Common myeloid progenitor, CD34-positive (primary cell): ENCODE measurements at regions not wholly inside any gene's neighbourhood (a gene's known extent, or its start where the extent isn't known, plus 50 kb on each side); places are given as distances from the start of the nearest gene placed in this dataset.

Experiments used
- CTCF ChIA-PET: fragments of 350-600 bp; sonication (Branson Sonifier 250); formaldehyde crosslinking; loops from one replicate; lab custom pipeline; 2021; ENCODE audit warnings: antibody characterized with exemption; lab: Charles Lee
- POLR2A ChIA-PET: fragments of 350-600 bp; sonication (Branson Sonifier 250); formaldehyde crosslinking; loops from one replicate; lab custom pipeline; 2021; ENCODE audit warnings: antibody characterized with exemption; lab: Charles Lee
- DNase-seq, 3 donors: peaks; one replicate each; pipeline versions ENCODE4 v3.0.0 to v3.0.0-alpha.2; 2013
- H3K27ac ChIP-seq, 2 experiments: 1 replicate in 1 of 2; 2 replicates in 1 of 2; pipeline ENCODE4 v1.7.0; 2013; ENCODE audit warnings: inconsistent platforms in 2 of 2, low read length in 2 of 2, mild to moderate bottlenecking in 2 of 2, low read depth in 1 of 2, moderate library complexity in 1 of 2; ENCODE audit not compliant: severe bottlenecking in 2 of 2, insufficient read depth in 1 of 2, poor library complexity in 1 of 2
- H3K27me3 ChIP-seq, 5 experiments: replicated peaks in 2 of 5; 1 replicate in 3 of 5; 2 replicates in 2 of 5; pipeline versions ENCODE4 v1.6.1 to v1.7.0; 2013; ENCODE audit warnings: low read length in 4 of 5, mild to moderate bottlenecking in 2 of 5, moderate library complexity in 2 of 5, inconsistent platforms in 1 of 5; ENCODE audit not compliant: insufficient read depth in 5 of 5, control insufficient read depth in 4 of 5
- H3K36me3 ChIP-seq, 4 experiments: 1 replicate in 2 of 4; 2 replicates in 2 of 4; pipeline versions ENCODE4 v1.6.1 to v1.7.0; 2013; ENCODE audit warnings: low read length in 3 of 4, control low read depth in 1 of 4, mild to moderate bottlenecking in 1 of 4; ENCODE audit not compliant: control insufficient read depth in 4 of 4, insufficient read depth in 4 of 4
- H3K4me1 ChIP-seq, 4 experiments: 1 replicate in 3 of 4; 2 replicates in 1 of 4; pipeline versions ENCODE4 v1.6.1 to v1.7.1; 2013; ENCODE audit warnings: low read length in 3 of 4, mild to moderate bottlenecking in 3 of 4, control low read depth in 1 of 4, inconsistent platforms in 1 of 4, moderate library complexity in 1 of 4; ENCODE audit not compliant: control insufficient read depth in 4 of 4, insufficient read depth in 4 of 4; ENCODE audit errors: control extremely low read depth in 1 of 4
- H3K4me3 ChIP-seq, 7 experiments: 1 replicate in 4 of 7; 2 replicates in 3 of 7; pipeline versions ENCODE4 v1.5.1 to v1.7.0; 2013; ENCODE audit warnings: mild to moderate bottlenecking in 7 of 7, low read length in 6 of 7, moderate library complexity in 6 of 7, inconsistent platforms in 2 of 7, low read depth in 2 of 7, control low read depth in 1 of 7; ENCODE audit not compliant: insufficient read depth in 4 of 7, control insufficient read depth in 1 of 7; ENCODE audit errors: extremely low read depth in 1 of 7
- H3K9me3 ChIP-seq, 5 experiments: 1 replicate in 4 of 5; 2 replicates in 1 of 5; pipeline versions ENCODE4 v1.6.1 to v1.7.1; 2013; ENCODE audit warnings: low read length in 4 of 5, mild to moderate bottlenecking in 2 of 5, inconsistent platforms in 1 of 5, low read depth in 1 of 5, moderate library complexity in 1 of 5; ENCODE audit not compliant: control insufficient read depth in 4 of 5, insufficient read depth in 2 of 5; ENCODE audit errors: control extremely low read depth in 1 of 5
- WGBS: methylation state at CpG from one replicate; pipeline ENCODE4 v1.1.5; 2013; ENCODE audit not compliant: insufficient coverage; 5-methylcytosine and 5-hydroxymethylcytosine counted together

GRCh38 chr20:52084727-52085126 is 106.9 kb downstream of the ZFP64 start:
- CTCF ChIA-PET: interaction anchor here (1.0 to 5.0 kb wide), 5 partner anchors 20 to 446 kb away, joined by 3 to 35 read pairs (median 7); no protein-coding TSS in a partner anchor
- POLR2A ChIA-PET: no interaction called here
- H3K36me3 ChIP-seq: peaks cover 0 to 12% (median 3%) of the 10 kb centered on the region in 4 experiments
- H3K27me3 ChIP-seq: no peaks in the 10 kb centered on the region
- DNase-seq: no peak
- H3K27ac ChIP-seq: no peak overlapping the region
- H3K9me3 ChIP-seq: peaks cover 0 to 19% (median 8%) of the 10 kb centered on the region in 5 experiments
- no peak overlapping the region for H3K4me3 ChIP-seq
- 97% methylated on average over 28 of the region's 28 CpGs for WGBS
- H3K4me1 ChIP-seq: no peaks in the 10 kb centered on the region

DNA sequence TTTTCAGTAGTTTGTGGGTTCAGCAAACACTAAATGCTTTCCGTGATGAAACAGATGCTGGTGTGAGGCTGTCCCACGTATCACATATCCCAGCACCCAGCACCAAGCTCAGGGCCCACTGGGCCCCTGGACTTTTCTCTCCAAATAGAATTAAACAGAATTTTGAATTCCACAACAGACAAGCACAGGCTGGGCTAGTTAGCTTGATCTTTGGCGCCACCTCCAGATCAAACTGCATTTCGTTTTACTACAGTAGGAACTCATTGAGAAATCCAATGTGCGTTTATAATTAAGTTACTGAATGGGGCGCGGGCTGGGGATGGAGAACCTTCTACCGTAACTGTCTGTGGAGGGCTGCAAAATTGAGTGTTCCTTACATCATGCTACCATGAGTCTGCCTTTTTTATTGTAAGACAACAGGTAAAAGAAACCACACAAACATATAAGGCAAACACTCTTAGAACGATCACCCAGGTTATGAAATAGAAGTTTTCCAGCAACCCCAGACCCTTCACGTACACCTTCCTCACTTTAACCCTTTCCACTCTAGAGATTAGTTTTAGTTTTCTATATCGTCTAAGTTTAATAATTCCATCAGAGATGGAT is 107.8 kb downstream of the ZFP64 start:
- Histone ChIP-seq H3K27me3 (no peaks in the 10 kb centered on the region), H3K9me3 (peaks cover 0 to 19% (median 8%) of the 10 kb centered on the region in 5 experiments), H3K4me1 (no peaks in the 10 kb centered on the region), H3K27ac (no peak overlapping the region), H3K36me3 (peaks cover 0 to 12% (median 3%) of the 10 kb centered on the region in 4 experiments), H3K4me3 (no peak overlapping the region)
- DNase-seq: peak; percentile 65 to 84 (median 78)
- ChIA-PET CTCF (interaction anchor here (0.8 to 5.0 kb wide), 11 partner anchors 11 to 486 kb away, joined by 3 to 35 read pairs (median 3); no protein-coding TSS in a partner anchor), POLR2A (no interaction called here)
- 45% methylated on average over 4 of the region's 11 CpGs for WGBS

- H3K36me3 ChIP-seq: peaks cover 0 to 3% (median 1%) of the 10 kb centered on the region in 4 experiments
- CTCF ChIA-PET: interaction anchor here (0.7 to 5.0 kb wide), 12 partner anchors 7 to 458 kb away, joined by 3 to 35 read pairs (median 4); no protein-coding TSS in a partner anchor
Observed at GRCh38 chr20:52082612-52083011, 109.0 kb downstream of the ZFP64 start.

DNA sequence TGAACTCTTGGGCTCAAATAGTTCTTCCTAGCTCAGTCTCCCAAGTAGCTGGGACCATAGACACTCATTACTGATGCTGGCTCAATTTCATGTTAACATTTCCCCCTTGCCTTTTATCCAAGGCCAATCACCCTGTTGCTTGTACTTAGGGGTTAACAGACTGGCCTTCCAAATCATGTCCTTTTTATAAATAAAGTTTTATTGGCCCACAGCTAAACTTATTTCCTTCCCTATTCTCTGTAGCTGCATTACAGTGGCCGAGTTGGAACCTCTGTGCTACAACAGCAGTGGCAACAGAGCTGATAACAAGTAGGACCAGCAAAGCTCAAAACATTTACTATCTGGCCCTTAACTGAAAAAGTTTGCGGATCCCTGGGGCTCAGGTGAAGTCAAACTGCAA is 109.8 kb downstream of the ZFP64 start:
- DNase-seq: no peak
- H3K4me1 ChIP-seq: no peaks in the 10 kb centered on the region
- H3K9me3 ChIP-seq: peaks cover 0 to 3% (median 1%) of the 10 kb centered on the region in 5 experiments
- POLR2A ChIA-PET: no interaction called here
- no peaks in the 10 kb centered on the region for H3K27me3 ChIP-seq
- peaks cover 0 to 1% (median 0%) of the 10 kb centered on the region in 4 experiments for H3K36me3 ChIP-seq
- no peak overlapping the region for H3K27ac ChIP-seq
- CTCF ChIA-PET: interaction anchor here (0.7 to 5.0 kb wide), 11 partner anchors 8 to 443 kb away, joined by 3 to 35 read pairs (median 4); no protein-coding TSS in a partner anchor
- no peak overlapping the region for H3K4me3 ChIP-seq
- 83% methylated on average over 2 of the region's 2 CpGs for WGBS

More at GRCh38 chr20:52082612-52083011, 109.0 kb downstream of the ZFP64 start:
- no peak overlapping the region for H3K4me3 ChIP-seq
- no peaks in the 10 kb centered on the region for H3K27me3 ChIP-seq
- H3K9me3 ChIP-seq: peaks cover 0 to 10% (median 8%) of the 10 kb centered on the region in 5 experiments
- no peak overlapping the region for H3K27ac ChIP-seq
- POLR2A ChIA-PET: no interaction called here
- DNase-seq: no peak
- H3K4me1 ChIP-seq: no peaks in the 10 kb centered on the region

DNA sequence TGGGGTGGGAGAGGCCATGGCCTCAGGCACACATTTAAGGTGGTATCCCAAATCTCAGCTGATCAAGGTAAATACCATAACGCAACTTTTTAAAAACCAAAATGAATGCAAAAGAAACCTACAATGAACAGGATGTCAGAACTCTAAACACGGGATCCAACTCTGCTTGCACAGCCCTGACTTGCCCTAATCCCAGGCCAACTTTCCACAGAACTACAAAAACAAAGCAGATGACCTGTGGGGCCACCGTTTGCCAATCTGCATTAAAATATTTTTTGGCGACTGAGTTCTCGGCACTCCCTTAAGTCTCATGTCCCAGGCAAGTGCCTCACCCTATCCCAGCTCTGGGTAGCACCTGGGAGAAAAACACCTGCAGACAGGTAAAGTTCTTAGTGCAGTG is 110.5 kb downstream of the ZFP64 start:
- Histone ChIP-seq H3K27ac (no peak overlapping the region), H3K4me3 (no peak overlapping the region), H3K4me1 (no peaks in the 10 kb centered on the region), H3K36me3 (no peaks in the 10 kb centered on the region), H3K27me3 (no peaks in the 10 kb centered on the region), H3K9me3 (no peaks in the 10 kb centered on the region)
- DNase-seq: no peak
- ChIA-PET POLR2A (no interaction called here), CTCF (interaction anchor here (0.6 to 1.7 kb wide), 7 partner anchors 22 to 439 kb away, joined by 3 to 4 read pairs (median 3); no protein-coding TSS in a partner anchor)
- WGBS: 98% methylated on average over 5 of the region's 5 CpGs

- H3K4me1 ChIP-seq: no peaks in the 10 kb centered on the region
- H3K36me3 ChIP-seq: no peaks in the 10 kb centered on the region
- CTCF ChIA-PET: interaction anchor here (0.5 kb wide), 1 partner anchor 1067 kb away, joined by 3 read pairs; no protein-coding TSS in a partner anchor
- POLR2A ChIA-PET: no interaction called here
- WGBS: 96% methylated on average over 3 of the region's 4 CpGs
- no peaks in the 10 kb centered on the region for H3K27me3 ChIP-seq
- no peak overlapping the region for H3K27ac ChIP-seq
- DNase-seq: no peak
- H3K4me3 ChIP-seq: no peak overlapping the region
- H3K9me3 ChIP-seq: no peaks in the 10 kb centered on the region
Observed at GRCh38 chr20:52078289-52078688, 113.3 kb downstream of the ZFP64 start.

DNA sequence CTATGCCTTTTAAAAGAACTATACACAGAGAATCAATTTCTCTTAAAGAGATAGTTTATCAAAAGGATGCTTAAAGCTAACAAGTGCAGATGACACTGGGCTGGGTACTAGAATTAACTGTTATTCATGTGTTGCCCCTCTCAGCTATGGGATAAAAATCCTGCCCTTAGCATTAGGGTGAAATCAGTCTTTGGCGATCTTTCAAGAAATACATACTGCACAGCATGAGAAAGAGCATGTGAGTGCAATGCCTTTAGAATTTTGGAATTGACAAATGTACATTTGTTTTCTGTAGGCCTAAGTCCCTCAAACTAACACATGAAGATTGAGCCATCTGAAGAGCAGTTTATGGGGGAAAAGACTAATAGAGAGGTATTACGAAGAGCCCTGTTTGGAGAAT is 115.4 kb downstream of the ZFP64 start:
- no peaks in the 10 kb centered on the region for H3K9me3 ChIP-seq
- H3K27me3 ChIP-seq: no peaks in the 10 kb centered on the region
- no peak for DNase-seq
- no peaks in the 10 kb centered on the region for H3K4me1 ChIP-seq
- POLR2A ChIA-PET: interaction anchor here (0.7 kb wide), 1 partner anchor 396 kb away, joined by 3 read pairs; no protein-coding TSS in a partner anchor
- no peak overlapping the region for H3K4me3 ChIP-seq
- CTCF ChIA-PET: no interaction called here
- 86% methylated on average over 1 of the region's 2 CpGs for WGBS
- H3K27ac ChIP-seq: no peak overlapping the region
- no peaks in the 10 kb centered on the region for H3K36me3 ChIP-seq
